AML-193 (cell line): ENCODE measurements at regions not wholly inside any gene's neighbourhood (a gene's known extent, or its start where the extent isn't known, plus 50 kb on each side); places are given as distances from the start of the nearest gene placed in this dataset.

Experiments used
- DNase-seq, 2 experiments: peaks; one replicate each; lab custom pipeline; 2025; lab: John Stamatoyannopoulos, UW

- DNase-seq: no peak
Measured at GRCh38 chr5:73374520-73375190, 73.9 kb downstream of the FOXD1 start.

GRCh38 chr5:73373814-73374510 lies 74.6 kb downstream of the FOXD1 start:
- no peak for DNase-seq

- no peak for DNase-seq
Measured at GRCh38 chr5:73370640-73371583, 77.7 kb downstream of the FOXD1 start.

GRCh38 chr5:73370095-73370494 lies 78.5 kb downstream of the FOXD1 start:
- no peak for DNase-seq

GRCh38 chr5:73369278-73369677 lies 79.3 kb downstream of the FOXD1 start:
- no peak for DNase-seq

GRCh38 chr5:73367650-73368049 lies 80.9 kb downstream of the FOXD1 start:
- DNase-seq: no peak

- DNase-seq: no peak
Measured at GRCh38 chr5:73365990-73366667, 82.4 kb downstream of the FOXD1 start.

GRCh38 chr5:73365301-73365853 lies 83.2 kb downstream of the FOXD1 start:
- no peak for DNase-seq

- DNase-seq: peak; percentile 36 to 52
Measured at GRCh38 chr5:73363911-73364730, 84.5 kb downstream of the FOXD1 start.

GRCh38 chr5:73359395-73359794 lies 89.2 kb downstream of the FOXD1 start:
- DNase-seq: no peak

GRCh38 chr5:73358366-73358765 lies 90.2 kb downstream of the FOXD1 start:
- no peak for DNase-seq

GRCh38 chr5:73357576-73357975 lies 91.0 kb downstream of the FOXD1 start:
- DNase-seq: no peak

GRCh38 chr5:73355108-73355507 lies 93.5 kb downstream of the FOXD1 start:
- no peak for DNase-seq

- DNase-seq: no peak
Measured at GRCh38 chr5:73354406-73354805, 94.2 kb downstream of the FOXD1 start.

GRCh38 chr5:73352649-73353230 lies 95.8 kb downstream of the FOXD1 start:
- no peak for DNase-seq

GRCh38 chr5:73352243-73352642 lies 96.3 kb downstream of the FOXD1 start:
- DNase-seq: no peak

- no peak for DNase-seq
Measured at GRCh38 chr5:73351593-73351992, 97.0 kb downstream of the FOXD1 start.

GRCh38 chr5:73346878-73347408 lies 101.6 kb downstream of the FOXD1 start:
- DNase-seq: no peak

- DNase-seq: no peak
Measured at GRCh38 chr5:73344835-73345234, 103.7 kb downstream of the FOXD1 start.

- DNase-seq: no peak
Measured at GRCh38 chr5:73339711-73340110, 108.9 kb downstream of the FOXD1 start.
